Hypothalamus (tissue), 51 donors: ENCODE measurements at regions not wholly inside any gene's neighbourhood (a gene's known extent, or its start where the extent isn't known, plus 50 kb on each side); places are given as distances from the start of the nearest gene placed in this dataset.
A peak's percentile ranks its signal among the peaks of the same experiment; 100 is the strongest.
"Not testable (repeated sequence)": the region's sequence is repeated elsewhere in the genome, so short reads cannot be mapped to it uniquely, and the experiment has no call there.

Experiments
- DNase-seq, 51 donors: peaks; one replicate each; lab custom pipeline; 2025; lab: John Stamatoyannopoulos, UW

- peak in 2 of 51 donors; percentile 37 to 72 for DNase-seq
These were observed 799.3 kb downstream of the DIPK2A start for GRCh38 chr3:144770915-144771351.

GRCh38 chr3:144771381-144771870, 799.8 kb downstream of the DIPK2A start:
- peak in 2 of 51 donors; percentile 11 to 43 for DNase-seq

GRCh38 chr3:144772372-144772771, 800.7 kb downstream of the DIPK2A start:
- DNase-seq, result no peak

GRCh38 chr3:144773350-144773749, 801.7 kb downstream of the DIPK2A start:
- DNase-seq, result no peak

- DNase-seq, result peak in 1 of 51 donors; percentile 16
These were observed 803.3 kb downstream of the DIPK2A start for GRCh38 chr3:144774897-144775296.

- DNase-seq, result no peak
These were observed 803.9 kb downstream of the DIPK2A start for GRCh38 chr3:144775551-144775950.

GRCh38 chr3:144777906-144778305, 806.3 kb downstream of the DIPK2A start:
- no peak for DNase-seq

- no peak for DNase-seq
These were observed 819.4 kb downstream of the DIPK2A start for GRCh38 chr3:144791034-144791433.

- no peak for DNase-seq
These were observed 830.3 kb downstream of the DIPK2A start for GRCh38 chr3:144801890-144802289.

GRCh38 chr3:144809380-144809779, 837.8 kb downstream of the DIPK2A start:
- no peak for DNase-seq

- no peak for DNase-seq
These were observed 838.5 kb downstream of the DIPK2A start for GRCh38 chr3:144810160-144810559.

GRCh38 chr3:144815655-144816054, 844.0 kb downstream of the DIPK2A start:
- no peak for DNase-seq

GRCh38 chr3:144816323-144816722, 844.7 kb downstream of the DIPK2A start:
- no peak for DNase-seq

GRCh38 chr3:144818973-144819372, 847.4 kb downstream of the DIPK2A start:
- no peak for DNase-seq

GRCh38 chr3:144820232-144820631, 848.6 kb downstream of the DIPK2A start:
- DNase-seq, result not testable (repeated sequence)

GRCh38 chr3:144820726-144821125, 849.1 kb downstream of the DIPK2A start:
- DNase-seq, result no peak

- DNase-seq, result no peak
These were observed 850.0 kb downstream of the DIPK2A start for GRCh38 chr3:144821583-144821982.

- no peak for DNase-seq
These were observed 851.0 kb downstream of the DIPK2A start for GRCh38 chr3:144822671-144823070.

GRCh38 chr3:144831955-144832716, 860.5 kb downstream of the DIPK2A start:
- no peak for DNase-seq

GRCh38 chr3:144839991-144840390, 868.4 kb downstream of the DIPK2A start:
- DNase-seq, result no peak

- DNase-seq, result no peak
These were observed 869.2 kb downstream of the DIPK2A start for GRCh38 chr3:144840866-144841265.

- DNase-seq, result no peak
These were observed 871.5 kb downstream of the DIPK2A start for GRCh38 chr3:144843099-144843498.

- no peak for DNase-seq
These were observed 881.4 kb downstream of the DIPK2A start for GRCh38 chr3:144852999-144853398.
